ENCODE measurements at regions not wholly inside any gene's neighbourhood (a gene's known extent, or its start where the extent isn't known, plus 50 kb on each side); places are given as distances from the start of the nearest gene placed in this dataset.

DNA sequence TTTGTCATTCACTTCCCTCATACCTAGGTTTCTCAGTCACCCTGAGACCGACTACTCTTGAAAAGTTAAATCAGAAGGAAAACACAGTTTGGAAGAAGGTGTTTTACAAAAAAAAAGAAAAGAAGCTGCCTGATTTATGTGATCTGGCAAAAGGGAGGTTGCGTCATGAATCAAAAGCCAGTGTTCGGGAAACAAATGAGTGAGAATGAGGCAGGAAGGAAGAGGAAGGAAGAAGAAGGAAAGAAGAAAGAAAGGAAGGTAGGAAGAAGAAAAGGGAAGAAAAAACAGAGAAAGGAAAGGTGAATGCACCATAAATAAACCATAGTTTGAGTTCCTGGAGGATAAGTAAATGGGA, 314.6 kb downstream of the BLID start:
- TF ChIP-seq, protein P1, sequence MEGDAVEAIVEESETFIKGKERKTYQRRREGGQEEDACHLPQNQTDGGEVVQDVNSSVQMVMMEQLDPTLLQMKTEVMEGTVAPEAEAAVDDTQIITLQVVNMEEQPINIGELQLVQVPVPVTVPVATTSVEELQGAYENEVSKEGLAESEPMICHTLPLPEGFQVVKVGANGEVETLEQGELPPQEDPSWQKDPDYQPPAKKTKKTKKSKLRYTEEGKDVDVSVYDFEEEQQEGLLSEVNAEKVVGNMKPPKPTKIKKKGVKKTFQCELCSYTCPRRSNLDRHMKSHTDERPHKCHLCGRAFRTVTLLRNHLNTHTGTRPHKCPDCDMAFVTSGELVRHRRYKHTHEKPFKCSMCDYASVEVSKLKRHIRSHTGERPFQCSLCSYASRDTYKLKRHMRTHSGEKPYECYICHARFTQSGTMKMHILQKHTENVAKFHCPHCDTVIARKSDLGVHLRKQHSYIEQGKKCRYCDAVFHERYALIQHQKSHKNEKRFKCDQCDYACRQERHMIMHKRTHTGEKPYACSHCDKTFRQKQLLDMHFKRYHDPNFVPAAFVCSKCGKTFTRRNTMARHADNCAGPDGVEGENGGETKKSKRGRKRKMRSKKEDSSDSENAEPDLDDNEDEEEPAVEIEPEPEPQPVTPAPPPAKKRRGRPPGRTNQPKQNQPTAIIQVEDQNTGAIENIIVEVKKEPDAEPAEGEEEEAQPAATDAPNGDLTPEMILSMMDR (IDR thresholded peaks at IDR 0.05) = no peak
- no peak for TF ChIP-seq POLR2A (IDR thresholded peaks at IDR 0.05)
- TF ChIP-seq EP300 (IDR thresholded peaks at IDR 0.05) = no peak
